Activated naive CD4-positive, alpha-beta T cell treated with anti-CD3 and anti-CD28 coated beads, Interleukin-2, amount 50 U/mL, for 72 hours (primary cell): ENCODE measurements at regions not wholly inside any gene's neighbourhood (a gene's known extent, or its start where the extent isn't known, plus 50 kb on each side); places are given as distances from the start of the nearest gene placed in this dataset.

Source experiments
- ATAC-seq, 2 donors: fragments of 150-1000 bp; cut with Tn5 transposase; 2 replicates each; pipeline ENCODE4 v1.10.0; 2021; ENCODE audit warnings: mild to moderate bottlenecking in 2 of 2, moderate library complexity in 2 of 2
- DNase-seq, 2 donors: peaks; one replicate each; pipeline ENCODE4 v3.0.0; 2021 to 2022; ENCODE audit warnings: low spot score in 2 of 2
- H3K27ac Mint-ChIP-seq, 2 donors: one replicate each; pipeline ENCODE4 v1.8.0; 2022; ENCODE audit warnings: mild to moderate bottlenecking in 2 of 2, mixed read lengths in 2 of 2
- H3K36me3 Mint-ChIP-seq, 2 donors: one replicate each; pipeline ENCODE4 v1.8.0; 2022; ENCODE audit warnings: mixed read lengths in 2 of 2
- H3K9me3 Mint-ChIP-seq, 2 donors: one replicate each; pipeline ENCODE4 v1.8.0; 2022; ENCODE audit warnings: mixed read lengths in 2 of 2

DNA sequence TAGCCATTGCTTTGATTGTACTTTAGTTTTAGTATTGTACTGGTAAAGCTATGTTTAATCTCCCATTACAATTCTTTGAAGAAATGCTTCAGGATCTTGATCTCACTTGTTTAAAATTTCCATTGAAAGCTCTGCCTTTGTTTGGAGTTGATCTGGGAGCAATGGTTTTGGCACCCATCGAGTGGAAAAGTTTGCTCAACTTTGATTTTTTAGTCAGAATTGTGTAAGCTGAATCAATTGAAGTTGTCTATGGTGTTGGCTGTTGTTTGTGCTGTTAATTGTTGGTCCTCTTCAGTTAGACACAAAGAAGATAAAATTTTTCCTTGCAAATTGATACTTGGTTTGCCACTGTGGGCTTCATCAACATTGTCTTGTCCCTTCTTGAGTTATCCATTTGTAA is 99.8 kb upstream of the ADAD1 start:
- no peaks in the 10 kb centered on the region for H3K9me3 Mint-ChIP-seq
- no peak for DNase-seq
- no peak for ATAC-seq
- H3K27ac Mint-ChIP-seq = no peak overlapping the region
- peaks cover 0 to 6% of the 10 kb centered on the region in 2 donors for H3K36me3 Mint-ChIP-seq

DNA sequence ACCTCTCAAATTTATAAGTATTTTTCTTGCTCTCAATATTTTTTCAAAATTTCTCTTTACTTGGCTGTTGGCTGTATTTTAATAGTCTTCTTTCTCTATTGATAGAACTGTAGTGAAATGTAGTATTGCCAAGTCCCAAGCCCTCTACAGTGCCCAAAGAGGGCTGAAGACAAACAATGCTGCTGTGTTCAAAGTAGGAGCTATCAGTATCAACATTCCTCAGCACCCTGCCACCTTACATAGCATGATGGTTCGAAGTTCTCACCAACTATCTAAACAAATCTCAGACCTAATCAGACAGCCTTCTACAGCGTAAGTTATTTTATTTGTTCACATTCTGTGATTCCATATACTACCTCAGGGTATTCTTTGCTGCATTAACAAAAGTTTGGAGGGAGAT is 99.1 kb upstream of the ADAD1 start:
- H3K9me3 Mint-ChIP-seq = no peaks in the 10 kb centered on the region

DNA sequence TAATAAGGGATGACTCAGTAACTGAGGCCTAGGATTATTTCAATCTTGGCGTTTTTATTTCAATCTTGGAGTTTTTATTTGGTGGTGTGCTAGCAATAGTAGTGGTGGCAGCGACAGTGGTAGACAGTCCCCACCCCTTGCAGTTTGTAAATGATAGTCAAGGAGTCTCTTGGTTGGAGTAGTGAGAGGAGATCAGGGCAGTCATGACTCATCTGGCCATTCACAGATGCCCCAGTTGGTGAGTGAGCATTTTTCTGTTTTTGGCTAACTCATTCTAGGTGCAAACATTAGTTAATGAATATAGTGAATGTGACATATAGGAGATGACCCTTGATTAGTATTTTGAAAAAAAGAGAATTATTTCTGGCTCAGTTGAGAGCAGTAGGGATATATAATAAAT is 93.5 kb upstream of the ADAD1 start:
- Mint-ChIP-seq H3K36me3 (no peaks in the 10 kb centered on the region), H3K9me3 (no peaks in the 10 kb centered on the region), H3K27ac (no peak overlapping the region)
- DNase-seq = no peak
- no peak for ATAC-seq

More for the DNA sequence above, 99.1 kb upstream of the ADAD1 start:
- DNase-seq (no peak), ATAC-seq (no peak)
- Mint-ChIP-seq H3K27ac (peak overlapping the region in 1 of 2 donors; percentile 51), H3K36me3 (peaks cover 0 to 6% of the 10 kb centered on the region in 2 donors)

DNA sequence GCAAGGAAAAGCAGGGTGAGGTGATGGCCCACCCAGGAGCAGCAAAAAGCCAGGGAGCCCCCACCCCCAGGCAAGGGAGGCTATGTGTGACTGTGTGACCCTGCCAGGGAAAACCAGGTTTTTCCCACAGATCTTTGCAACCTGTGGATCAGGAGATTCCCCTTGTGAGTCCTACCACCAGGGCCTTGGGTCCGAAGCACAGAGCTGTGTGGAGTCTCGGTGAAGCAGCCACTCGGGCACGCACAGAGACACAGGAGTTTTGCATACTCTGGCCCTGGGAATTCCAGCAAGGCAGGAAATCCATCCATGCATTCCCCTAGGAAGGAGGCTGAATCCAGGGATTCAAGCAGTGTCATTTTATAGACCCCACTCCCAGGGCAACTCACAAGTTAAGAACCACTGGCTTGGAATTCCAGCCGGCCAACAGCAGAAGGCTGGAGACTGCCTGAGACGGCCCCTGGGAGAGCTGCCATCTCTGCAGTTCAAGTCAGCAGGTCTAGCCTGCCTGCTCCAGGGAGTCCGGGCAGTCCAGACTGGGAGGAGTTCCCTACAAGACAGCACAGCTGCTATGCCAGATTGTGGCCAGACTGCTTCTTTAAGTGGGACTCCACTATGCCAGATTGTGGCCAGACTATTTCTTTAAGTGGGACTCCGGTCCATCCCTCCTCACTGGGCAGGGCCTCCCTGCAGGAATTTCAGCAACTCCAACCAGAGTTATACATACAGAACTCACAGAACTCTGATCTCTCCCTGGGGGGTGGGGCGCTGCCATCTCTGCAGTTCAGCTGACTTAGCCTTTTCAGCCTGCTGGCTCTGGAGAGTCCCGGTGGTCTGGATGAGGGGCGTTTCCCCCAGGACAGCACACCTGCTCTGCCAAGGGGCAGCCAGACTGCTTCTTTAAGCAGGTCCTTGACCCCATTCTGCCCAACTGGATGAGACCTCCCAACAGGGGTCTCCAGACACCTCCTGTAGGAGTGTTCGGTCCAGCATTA is 85.1 kb upstream of the ADAD1 start:
- DNase-seq (no peak), ATAC-seq (no peak)
- Mint-ChIP-seq H3K9me3 (peaks cover 0 to 9% of the 10 kb centered on the region in 2 donors), H3K36me3 (peaks cover 14 to 21% of the 10 kb centered on the region in 2 donors), H3K27ac (peak overlapping the region in 1 of 2 donors; percentile 66)

DNA sequence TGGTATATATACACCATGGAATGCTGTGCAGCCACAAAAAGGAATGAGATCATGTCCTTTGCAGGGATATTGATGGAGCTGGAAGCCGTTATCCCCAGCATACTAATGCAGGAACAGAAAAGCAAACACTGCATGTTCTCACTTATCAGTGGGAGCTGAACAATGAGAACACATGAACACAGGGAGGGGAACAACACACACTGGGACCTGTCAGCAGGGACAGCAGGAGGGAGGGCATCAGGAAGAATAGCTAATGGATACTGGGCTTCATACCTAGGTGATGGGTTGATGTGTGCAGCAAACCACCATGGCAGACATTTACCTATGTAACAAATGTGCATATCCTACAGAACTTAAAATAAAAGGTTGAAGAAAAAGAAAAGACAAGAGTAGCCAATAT is 81.1 kb upstream of the ADAD1 start:
- peaks cover 0 to 9% of the 10 kb centered on the region in 2 donors for H3K9me3 Mint-ChIP-seq
- H3K27ac Mint-ChIP-seq = no peak overlapping the region
- peaks cover 14 to 21% of the 10 kb centered on the region in 2 donors for H3K36me3 Mint-ChIP-seq
- DNase-seq = no peak
- no peak for ATAC-seq

DNA sequence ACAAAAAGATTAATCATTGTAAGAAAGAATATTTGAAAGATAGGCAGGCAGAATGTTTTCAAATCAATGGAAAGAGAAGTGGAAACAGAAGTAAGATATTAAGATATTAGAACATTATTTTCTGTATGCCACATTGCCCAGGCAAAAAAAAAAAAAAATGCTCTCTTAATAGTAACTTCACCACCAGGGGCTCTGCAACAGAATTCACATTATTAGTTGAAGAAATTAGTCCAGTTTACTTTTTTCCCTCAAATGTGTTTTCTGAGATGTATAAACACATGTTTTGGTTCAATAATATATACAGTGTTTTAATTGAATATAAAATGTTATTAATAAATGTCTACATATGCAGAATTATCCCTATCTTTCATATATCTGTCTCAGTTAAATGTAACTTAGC is 78.0 kb upstream of the ADAD1 start:
- ATAC-seq (no peak), DNase-seq (no peak)
- H3K27ac Mint-ChIP-seq = no peak overlapping the region
- no peaks in the 10 kb centered on the region for H3K36me3 Mint-ChIP-seq
- H3K9me3 Mint-ChIP-seq = peaks cover 0 to 3% of the 10 kb centered on the region in 2 donors

DNA sequence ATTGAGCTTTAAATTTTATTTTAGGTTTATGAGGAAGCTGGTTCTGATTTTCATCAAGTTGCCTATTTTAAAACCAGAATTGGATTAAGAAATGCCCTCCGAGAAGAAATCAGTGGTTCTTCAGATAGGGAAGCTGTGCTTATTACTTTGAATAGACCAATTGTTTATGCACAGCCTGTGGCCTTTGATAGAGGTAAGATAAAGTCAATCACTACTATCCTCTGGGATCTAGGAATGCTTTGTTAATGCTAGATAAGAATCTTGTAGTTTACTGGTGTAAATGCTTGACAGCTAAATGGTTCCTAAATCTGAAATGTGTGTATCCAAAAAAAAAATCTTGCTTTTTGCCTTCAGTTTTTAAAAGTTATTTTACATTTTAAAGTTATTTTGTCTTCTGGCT is 73.0 kb upstream of the ADAD1 start:
- Mint-ChIP-seq H3K9me3 (no peaks in the 10 kb centered on the region), H3K36me3 (no peaks in the 10 kb centered on the region), H3K27ac (no peak overlapping the region)
- ATAC-seq (no peak), DNase-seq (no peak)

DNA sequence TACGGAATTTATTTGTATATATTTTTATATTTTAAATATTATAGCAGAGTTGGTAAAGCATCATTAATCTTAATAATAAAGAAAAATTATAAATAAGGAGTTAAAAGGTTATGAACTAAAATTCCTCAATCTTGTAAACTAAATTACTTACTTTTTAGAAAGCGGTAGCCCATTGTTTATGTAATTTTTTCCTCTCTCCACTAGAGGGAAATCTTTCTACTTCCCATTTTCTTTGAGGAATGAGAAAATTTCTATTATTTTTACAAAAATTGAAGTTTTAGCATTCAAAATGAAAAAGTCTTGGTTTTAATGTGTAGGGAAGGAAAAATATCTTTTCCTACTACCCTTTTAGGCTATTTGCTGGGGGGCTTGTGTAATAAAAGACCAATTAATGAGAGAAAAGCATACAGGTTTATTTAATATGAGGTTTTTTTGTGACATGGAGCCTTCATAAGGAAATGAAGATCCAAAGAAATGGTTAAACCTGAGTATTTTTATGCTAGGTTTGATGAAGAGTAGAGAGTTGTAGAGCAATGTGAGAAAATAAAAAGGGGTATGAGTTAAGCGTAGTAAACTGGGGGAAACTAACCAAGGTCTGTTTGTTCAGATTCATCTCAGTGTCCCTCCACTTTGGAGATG is 68.7 kb upstream of the ADAD1 start:
- ATAC-seq (no peak), DNase-seq (no peak)
- Mint-ChIP-seq H3K36me3 (peaks cover 0 to 6% of the 10 kb centered on the region in 2 donors), H3K27ac (no peak overlapping the region), H3K9me3 (no peaks in the 10 kb centered on the region)

DNA sequence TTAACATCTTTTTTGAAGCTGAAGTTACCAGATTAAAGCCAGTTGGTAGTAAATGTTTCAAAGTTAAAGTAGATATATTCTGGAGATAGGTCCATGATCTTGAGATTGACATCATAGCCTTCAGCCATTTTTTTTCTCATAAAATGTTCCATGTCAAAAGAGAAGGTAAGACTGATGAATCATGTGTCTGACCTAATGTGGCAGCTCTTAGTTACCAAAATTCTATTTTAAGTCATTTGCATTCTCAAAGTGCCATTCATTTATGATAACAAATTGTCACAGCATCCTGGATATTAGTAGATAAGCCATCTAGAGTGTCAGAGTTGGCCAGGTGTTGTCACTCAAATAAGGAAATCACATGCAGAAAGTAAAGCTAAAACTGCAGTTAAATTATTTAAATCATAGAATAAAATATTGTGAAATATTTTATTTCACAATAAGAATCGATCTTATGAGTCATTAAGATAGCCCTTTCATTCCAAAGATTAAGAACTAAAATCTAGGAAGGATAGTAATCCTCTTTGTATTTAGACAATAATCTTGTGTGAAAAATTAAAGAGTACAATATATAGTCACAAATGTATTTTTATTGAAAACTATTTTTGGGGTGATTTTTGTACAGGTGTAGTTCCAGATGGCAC is 65.7 kb upstream of the ADAD1 start:
- Mint-ChIP-seq H3K36me3 (peaks cover 0 to 16% of the 10 kb centered on the region in 2 donors), H3K27ac (no peak overlapping the region), H3K9me3 (no peaks in the 10 kb centered on the region)
- ATAC-seq (no peak), DNase-seq (no peak)

DNA sequence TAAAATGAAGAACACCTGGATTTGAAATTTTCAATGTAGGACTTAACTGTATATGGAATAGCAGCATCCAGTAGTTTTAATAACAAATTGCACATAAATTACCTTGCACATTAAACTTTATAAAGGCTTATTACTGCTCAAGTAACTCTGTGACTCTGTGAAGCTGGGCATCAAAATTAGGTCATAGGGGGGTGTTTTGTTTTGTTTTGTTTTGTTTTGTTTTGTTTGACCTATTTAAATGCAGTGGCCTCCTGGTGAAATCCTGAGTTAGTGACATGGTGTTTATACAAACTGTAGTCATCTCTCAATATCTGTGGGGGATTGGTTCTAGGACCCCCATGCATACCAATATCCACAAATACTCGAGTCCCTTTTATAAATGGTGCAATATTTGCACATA is 51.9 kb upstream of the ADAD1 start:
- no peaks in the 10 kb centered on the region for H3K9me3 Mint-ChIP-seq
- ATAC-seq (no peak), DNase-seq (no peak)
- peaks cover 12% of the 10 kb centered on the region in 2 donors for H3K36me3 Mint-ChIP-seq
- no peak overlapping the region for H3K27ac Mint-ChIP-seq

DNA sequence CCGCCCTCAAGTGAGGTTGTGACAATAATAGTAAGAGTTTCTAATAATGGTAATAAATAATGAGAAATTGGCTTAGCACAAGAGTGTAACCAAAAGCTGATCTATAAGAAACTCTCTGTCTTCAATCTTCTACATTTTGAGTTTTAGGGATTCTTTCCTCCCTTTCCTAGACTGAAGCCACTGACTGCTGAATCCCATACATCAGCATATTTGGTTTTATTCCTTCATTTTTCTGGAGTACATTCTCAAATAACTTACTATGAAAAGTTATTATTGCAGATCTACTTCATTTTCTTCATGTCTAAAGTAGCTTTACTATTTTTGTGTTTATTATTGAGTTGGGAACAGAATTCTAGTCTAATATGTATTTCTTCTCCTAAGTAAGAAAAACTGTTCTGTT is 49.9 kb upstream of the ADAD1 start:
- no peak overlapping the region for H3K27ac Mint-ChIP-seq
- peaks cover 5 to 9% of the 10 kb centered on the region in 2 donors for H3K36me3 Mint-ChIP-seq
- no peak for ATAC-seq
- H3K9me3 Mint-ChIP-seq = no peaks in the 10 kb centered on the region
- no peak for DNase-seq
